ENCODE measurements at regions not wholly inside any gene's neighbourhood (a gene's known extent, or its start where the extent isn't known, plus 50 kb on each side); places are given as distances from the start of the nearest gene placed in this dataset.
"Not testable (repeated sequence)": the region's sequence is repeated elsewhere in the genome, so short reads cannot be mapped to it uniquely, and the experiment has no call there.

DNA sequence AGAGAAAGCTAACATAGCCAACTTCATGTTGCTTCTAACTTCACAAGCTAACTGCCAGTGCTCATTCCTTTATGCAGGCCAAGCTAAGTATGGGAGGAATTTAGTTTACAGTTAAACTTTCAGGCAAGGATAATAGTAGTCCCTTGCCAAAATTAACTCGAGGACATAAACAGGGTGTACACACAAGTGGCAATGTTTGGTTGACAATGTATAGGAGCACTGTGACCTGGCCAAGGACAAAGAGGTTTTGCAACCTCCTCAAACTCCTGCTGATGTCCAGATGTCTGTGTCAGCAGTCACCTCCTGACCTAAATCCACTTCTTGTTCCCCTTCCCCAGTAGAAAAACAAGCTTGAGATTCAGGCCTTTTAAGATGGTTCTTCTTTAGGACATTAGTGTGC is 494.6 kb upstream of the KLF6 start:
- no peak for DNase-seq

DNA sequence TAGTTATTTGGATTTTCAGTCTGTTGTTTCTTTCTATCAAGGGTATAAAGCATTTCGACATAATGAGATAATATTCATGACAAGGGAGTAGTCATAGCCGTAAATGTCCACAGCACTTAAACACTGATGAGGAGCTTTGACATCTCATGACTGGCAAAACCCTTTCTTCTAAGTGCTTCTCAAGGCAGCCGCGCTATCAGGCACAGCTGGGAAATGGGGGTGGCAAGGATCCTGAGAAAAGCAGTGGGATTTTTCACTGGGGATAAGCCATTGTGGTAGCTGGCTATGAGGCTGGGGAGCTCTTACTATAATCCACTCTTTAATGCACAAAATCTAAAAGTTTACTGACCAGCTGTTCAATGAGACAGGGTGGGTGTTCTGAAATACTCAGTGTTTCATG is 493.2 kb upstream of the KLF6 start:
- DNase-seq: no peak

DNA sequence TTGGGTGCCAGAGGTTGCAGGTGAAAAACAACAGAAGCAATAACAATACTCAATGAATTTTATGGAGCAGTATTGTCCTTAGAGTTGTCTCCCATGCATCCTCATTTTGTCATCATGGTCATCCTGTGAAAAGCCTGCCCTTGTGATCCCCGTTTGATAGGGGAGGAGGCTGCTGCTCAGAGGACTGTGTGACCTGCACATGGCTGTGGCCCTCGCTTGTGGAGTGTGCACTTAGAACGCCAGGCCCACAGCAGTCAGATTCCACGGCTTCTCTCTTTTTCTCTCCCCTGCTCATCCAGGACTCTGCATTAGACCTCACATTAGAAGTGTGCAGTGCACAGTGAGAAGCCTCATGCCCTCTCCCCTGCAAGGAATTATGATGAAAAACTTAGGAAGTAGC is 491.1 kb upstream of the KLF6 start:
- no peak for DNase-seq

DNA sequence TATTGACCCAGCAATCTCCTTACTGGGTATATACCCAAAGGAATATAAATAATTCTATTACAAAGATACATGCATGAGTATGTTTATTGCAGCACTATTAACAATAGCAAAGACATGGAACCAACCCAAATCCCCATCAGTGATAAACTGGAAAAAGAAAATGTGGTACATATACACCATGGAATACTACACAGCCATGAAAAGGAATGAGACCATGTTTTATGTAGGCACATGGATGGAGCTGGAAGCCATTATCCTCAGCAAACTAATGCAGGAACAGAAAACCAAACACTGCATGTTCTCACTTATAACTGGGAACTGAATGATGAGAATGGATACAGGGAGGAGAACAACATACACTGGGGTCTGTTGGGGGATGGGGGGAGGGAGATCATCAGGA is 489.7 kb upstream of the KLF6 start:
- DNase-seq: not testable (repeated sequence)

DNA sequence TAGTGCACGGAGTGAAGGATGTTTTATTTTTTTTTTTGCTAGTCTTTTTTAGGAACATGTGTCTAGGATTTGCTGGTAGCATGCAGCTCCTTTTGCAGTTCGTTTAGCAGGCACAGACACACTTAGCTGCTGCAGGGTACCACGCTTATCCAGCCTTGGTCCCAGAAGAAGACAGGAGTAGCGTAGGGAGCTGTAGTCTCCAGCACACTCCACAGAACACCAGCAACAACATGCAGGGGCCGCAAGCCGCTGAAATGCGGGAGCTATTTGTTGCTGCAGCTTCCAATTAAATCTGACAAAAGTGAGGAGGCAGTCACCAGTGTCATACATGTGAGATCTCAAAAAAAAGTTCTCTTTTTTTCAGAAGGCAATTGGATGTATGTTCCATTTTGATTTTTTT is 486.2 kb upstream of the KLF6 start:
- no peak for DNase-seq

DNA sequence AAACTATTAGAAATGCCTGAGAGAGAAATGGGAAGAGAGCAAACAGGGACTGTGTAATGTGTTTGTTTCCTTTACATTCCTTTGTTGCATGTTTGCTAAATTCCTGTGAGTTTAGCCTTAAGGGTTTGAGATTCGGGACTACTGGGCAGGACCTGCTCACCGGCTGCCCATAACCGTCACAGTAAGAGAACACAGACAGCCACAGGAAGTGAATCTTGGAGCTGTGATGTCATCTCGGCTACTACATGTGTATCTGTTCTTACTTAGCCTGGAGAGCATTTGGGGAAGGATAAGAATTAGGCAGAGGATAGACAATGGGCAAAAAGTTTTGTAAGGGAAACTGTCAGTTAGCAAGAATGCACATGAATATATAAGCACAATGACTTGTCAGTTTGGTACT is 485.1 kb upstream of the KLF6 start:
- no peak for DNase-seq

DNA sequence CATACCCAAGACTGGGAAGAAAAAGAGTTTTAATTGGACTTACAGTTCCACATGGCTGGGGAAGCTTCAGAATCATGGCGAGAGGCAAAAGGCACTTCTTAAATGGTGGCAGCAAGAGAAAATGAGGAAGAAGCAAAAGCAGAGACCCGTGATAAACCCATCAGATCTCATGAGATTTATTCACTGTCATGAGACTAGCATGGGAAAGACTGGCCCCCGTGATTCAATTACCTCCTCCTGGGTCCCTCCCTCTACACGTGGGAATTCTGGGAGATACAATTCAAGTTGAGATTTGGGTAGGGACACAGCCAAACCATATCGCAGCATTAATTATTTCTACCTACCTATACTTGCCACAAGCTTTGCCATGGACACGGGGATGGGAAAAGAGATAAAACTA is 483.5 kb upstream of the KLF6 start:
- not testable (repeated sequence) for DNase-seq

DNA sequence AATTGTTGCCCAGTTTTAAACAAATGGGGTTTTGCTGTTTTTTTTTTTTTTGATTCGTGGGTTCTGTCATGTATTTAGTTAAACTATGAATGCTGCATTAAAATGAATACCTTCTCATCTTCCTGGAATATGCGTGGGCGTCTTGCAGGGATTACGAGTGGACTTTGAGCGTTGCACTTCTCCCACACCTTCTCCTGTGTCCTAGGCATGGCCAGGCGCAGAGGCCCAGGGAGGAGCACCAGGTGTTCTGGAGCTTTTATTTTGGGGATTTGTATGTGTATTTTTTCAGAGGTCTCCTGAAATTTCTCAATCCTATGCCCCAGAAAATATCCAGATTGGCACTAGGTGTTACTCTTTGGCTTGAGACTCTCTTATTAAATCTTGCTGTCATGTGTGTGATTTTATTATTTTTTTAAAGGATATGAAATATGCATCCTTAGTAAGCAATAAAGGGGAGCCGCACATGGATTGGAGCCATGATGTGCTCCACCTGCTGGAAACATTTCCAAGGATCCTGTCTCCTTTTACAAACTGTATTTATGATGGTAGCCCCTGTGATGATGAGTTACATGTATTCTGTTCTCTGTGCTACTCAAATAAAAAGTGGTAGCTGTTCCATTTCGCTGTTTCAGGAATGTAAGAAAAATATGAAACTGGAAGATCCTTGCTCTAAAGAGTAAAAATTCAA is 482.2 kb upstream of the KLF6 start:
- no peak for DNase-seq

DNA sequence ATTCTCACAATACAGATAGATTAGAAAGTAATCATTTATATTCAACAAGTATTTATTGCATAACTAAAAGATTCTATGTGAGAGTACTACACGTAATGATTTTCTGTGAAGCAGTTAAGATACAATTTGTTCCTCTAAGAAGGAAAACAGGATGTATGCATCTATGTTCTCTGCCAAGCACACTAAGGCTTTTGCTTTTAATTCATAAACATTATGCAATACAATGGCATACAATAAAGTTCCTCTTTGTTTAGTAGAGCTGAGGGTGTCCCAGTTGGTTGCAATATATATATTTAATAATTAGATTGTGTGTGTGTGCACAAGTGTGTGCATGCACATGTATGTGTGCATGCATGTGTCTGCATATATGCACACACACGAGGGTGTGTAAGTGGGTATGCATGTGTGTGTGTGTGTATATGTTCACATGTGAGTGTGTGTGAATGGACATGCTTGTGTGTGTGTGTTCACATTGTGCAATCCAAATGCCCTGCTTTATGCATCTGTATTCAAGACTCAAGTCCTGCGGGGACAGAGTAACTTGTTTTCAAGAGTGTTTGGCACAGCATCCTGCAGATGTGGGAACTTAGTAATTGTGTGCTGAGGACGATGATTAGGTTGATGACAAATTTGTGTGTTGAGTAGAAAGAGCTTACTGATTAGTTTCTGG is 481.5 kb upstream of the KLF6 start:
- no peak for DNase-seq

DNA sequence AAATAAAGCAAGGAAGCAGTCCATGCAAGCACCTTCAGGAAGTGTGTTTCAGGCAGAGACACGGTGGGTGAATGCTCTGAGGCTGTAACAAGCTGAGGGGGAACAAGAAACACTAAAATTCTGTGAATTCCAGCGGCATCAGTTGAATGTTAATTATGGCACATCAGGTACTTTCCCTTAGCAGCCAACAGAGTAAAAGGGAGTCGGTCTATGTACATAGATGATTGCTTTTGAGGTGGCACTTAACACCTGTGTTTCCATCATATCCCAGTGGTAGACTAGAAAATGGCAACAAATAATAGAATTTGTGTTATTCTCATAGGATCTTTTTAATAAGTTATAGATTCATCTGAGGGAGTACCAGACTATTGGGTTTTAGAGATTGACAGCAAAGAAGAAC is 481.0 kb upstream of the KLF6 start:
- no peak for DNase-seq

DNA sequence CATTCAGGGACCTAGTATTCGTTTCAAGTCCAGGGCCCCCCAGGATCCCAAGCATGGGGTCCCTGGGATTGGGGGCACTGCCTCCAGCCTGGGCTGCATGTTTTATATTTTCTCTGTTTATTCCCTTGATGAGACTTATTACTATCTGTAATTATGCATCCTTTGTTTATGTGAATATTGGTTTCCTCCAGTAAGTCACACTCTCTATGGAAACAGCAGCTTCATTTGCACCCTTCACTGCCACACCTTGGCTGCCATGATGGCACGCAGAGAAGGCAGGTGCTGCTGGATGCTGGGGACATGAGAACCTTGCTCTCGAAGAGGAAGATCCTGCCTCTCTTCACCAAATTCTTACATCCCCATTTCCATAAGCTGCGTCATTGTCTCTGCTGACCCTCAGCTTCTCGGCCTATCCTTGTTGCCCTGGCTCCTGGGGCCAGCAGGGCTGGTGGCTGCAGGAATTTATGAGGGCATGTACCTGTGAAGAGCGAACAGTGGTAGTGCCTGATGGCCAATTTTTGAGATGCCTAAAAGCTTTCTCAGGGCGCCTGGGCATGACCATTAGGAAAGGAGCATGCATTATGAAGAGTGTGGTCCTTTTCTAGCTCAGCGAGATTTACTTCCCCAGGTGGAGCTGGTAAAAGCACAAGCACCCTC is 479.3 kb upstream of the KLF6 start:
- DNase-seq: no peak

DNA sequence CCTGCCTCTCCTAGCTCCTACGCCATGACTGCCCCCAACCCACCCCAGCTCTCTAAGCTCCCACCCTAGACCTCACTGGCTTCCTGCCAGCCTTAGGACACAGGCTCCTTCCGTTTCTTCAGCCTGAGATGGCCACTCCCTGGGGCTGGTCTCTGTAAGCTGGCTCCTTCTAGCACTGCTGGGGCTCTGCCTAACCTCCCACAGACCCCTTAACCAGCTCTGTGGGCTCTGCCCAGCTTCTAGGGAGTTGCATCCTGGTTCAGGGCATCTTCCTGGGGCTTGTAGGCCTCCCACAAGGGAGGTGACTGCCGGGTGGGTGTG is 478.6 kb upstream of the KLF6 start:
- DNase-seq: no peak

DNA sequence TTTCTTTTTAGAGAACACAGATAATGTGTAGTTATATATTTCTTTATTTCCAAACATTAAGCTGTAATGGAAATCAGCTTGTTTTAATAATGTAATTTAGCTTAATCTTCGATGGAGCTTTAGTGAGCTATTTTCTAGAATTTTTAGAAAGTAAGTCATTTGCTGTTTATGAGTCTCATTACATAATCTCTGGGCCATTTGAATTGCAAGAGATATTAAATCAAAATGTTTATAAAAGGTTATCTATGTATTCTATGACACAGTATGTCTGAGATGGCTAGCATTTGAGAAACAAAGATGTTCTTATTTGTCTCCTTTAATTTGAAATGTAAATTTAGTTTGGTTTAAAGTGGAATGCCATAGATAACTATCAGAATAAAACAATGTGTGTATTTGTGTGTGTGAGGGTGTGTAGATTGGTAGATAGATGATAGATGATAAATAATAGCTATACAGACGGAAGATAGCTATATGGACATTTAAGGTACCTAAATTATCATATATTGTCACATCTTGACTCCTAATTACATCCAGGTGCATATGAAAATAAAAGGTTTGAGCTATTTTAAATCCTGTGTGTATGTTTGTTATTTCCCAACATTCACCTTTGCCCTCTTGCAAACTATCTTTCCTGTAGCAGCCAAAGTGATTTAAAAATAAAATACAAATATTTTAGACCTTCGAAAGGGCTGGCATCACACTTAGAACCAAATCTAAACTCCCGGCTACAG is 478.0 kb upstream of the KLF6 start:
- DNase-seq: no peak

DNA sequence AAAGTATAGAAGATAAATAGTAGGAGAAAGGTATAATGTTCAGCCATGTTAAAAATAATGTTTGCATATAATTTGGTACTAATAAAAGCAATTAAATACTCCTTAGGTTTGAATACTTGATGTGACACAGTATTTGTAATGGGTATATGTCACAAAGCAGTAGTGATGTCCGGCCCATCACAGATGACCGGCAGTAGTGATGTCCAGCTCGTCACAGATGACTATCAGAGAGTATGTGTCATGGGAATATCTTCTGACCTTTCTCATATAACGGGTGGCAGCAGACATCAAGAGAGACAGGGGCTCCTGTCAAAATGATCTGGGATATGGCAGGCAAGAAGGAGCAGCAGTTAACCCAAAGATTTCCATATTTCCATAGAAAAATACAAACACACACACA is 477.4 kb upstream of the KLF6 start:
- DNase-seq: no peak

DNA sequence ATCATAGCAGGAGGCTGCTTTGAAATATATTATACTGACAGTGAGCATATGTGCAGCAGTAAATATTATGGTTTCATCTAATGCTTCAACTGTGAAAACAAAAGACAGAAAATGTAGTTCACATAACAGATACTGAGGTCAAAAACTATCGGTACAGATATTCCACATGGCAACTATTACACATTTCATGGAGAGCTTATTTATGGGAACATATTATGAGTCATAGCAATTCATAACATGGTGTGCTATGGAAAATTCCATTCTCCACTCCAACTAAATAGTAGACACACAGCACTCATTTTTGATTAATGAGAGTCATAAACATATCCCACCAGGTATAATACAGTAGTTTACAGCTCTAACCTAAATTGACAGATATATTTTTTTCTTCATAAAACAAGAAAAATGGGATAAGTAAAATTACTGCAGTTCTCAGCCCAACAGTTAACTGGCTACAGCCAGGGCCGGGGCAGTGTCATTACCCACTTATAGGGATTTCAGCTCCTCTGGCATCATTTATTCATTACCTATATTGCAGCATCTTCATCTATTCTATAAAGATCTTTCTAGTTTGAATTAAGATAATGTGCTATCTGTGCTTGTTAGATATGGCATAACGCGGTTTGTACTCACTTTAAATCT is 475.6 kb upstream of the KLF6 start:
- DNase-seq: no peak

DNA sequence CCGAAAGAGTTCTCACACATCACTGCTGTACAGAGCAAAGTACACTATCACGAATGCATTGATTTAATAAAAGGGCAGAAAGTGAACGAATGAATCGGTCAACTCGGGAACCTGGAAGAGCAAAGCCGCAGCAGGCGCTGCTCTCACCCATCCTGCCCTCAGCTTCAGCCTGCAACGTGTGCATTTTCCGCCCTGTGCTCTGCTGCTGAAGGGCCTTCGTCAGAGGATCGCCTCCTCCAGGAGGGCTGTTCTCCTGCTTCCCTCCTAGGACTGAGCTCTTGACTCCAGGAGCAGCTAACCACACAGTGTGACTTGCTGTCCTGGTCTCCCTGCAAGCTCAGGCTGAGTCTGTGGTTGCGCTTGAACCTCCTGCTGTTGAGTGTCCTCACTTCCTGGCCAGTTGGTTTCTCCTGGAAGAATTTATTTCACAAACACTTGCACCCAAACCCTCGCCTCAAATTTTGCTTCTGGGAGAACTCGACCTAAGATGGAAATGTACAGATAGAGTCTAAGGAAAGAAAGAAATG is 473.0 kb upstream of the KLF6 start:
- DNase-seq: no peak

DNA sequence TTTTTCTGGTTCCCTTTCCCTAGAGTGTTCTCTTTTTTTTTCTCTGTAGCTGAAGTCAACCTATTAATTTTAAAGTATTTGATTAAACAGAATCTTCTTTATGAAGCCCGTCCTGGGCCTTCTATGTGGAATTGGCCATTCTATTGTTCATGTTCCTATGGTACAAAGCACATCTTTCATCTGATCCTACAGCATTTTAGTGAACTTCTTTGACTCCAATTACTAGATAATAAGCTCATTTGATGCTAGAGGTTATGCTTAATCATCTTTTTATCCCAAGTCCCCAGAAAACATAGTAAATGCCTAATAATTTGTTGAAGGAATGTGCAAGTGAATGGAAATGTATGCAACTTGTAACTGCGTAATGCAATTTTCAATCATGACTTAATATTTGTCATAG is 472.0 kb upstream of the KLF6 start:
- no peak for DNase-seq

DNA sequence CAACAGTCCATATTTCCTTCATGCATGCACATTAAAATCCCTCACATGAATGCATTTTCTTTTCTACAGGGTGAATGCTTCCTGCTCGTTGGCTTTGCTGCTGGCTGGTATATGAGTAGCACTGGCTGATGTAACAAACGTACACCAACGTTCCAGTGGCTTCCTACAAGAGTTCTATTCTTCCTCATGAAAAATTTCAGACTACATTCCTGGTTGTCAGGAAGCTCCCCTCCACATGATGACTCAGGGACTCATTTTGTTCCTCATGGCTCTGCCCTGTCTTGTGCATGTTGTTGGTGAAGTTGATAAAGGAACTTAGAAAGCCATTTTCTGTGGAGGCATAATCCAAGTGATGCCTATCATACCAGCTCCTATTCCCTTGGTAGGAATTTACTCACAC is 470.7 kb upstream of the KLF6 start:
- DNase-seq: no peak

DNA sequence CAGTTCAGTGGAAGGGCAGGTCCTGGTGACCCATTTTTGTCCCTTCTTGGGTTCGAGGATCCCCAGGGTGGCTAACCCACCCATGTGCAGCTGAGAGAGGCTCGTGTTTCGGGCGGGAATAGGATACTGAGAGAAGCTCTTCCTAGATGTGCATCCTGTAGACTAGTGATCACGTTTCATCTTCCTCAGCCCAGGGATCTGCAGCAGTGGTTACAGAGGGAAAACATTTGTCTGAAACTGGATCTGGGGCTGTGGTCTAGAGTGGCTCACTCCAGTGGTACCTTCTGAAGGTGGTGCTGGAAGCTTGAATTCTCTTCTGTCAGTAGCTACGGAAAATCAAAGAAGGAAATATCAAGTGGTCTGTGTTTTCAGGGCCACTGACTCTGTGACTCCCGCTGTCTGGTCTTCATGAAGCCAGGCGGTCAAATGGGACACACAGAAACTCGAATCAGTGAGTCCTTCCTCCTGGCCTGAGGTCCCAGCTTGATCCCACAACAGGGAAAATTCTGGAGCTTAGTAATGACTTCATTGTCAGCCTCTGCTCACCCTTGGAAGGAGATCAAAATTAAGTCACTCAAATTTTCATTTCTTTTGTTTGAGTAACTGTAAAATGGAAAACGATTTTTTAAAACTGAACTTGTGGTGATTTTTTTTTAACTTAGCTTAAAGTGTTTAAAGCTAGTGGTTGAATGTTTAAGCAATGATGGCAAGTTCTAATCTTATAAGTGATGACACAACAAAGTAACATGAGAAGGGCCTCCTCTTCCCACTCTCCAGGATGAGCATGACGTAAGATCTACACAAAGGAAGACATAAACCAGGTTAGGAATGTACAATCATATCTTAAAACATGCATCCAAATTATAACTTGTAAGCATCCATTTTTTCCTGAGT is 469.3 kb upstream of the KLF6 start:
- no peak for DNase-seq

DNA sequence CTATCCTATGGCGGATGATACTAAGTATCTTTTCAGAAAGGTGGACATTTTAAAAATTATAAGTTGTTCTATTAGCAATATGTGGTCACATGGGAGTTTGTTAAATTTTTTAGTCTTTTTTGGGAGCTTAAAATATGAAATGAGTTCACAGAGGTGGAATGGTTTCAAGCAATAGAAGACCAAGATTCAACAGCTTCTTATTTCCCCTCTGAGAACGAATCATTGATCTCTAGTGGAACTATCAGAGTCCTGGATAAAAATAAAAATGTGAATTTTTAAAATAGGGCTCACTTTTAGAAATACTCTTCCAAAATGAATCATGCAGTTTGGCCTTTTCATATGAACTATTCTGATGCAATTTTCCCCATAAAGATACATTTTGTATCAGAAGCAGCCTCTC is 467.7 kb upstream of the KLF6 start:
- DNase-seq: no peak

DNA sequence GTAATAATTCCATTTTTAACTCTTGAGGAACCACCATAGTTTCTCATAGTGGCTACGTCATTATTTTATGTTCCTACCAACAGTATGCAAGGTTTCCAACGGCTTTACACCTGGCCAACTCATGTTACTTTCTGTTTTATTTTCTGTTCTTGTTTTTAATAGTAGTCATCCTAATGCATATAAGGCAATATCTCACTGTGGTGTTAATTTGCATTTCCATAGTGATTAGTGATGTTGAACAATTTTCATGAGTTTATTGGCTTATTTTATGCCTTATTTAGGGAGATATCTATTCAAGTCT is 465.5 kb upstream of the KLF6 start:
- DNase-seq: no peak

DNA sequence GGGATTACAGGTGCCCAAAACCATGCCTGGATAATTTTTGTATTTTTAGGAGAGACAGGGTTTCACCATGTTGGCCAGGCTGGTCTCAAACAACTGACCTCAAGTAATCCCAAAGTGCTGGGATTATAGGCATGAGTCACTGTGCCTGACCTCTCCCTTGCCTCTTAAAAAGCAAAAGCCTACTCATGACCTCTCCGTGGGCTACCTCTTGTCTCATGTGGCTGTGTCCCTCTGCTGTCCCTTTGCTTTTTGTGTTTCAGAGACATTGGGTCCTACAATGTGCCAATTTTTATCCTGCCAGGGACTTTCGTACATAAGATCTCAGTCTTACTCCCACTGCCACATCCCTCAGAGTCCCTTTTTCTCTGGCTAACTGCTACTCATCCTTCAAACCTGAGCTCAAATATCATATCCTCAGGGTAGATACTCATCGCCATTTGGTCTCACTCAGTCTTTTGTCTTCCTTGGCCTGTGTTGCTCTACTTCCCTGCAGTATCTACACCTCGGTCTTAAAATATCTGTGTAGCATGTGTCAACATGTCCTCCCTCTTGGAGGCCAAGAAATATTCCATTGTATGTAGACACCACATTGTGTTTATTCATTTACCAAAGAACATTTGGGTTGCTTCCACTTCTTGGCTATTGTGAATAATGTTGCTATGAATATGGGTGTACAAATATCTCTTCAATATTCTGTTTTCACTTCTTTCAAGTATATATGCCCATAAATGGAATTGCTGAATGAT is 465.0 kb upstream of the KLF6 start:
- DNase-seq: no peak

Measured in hematopoietic multipotent progenitor cell treated with erythropoietin and hydrocortisone succinate and interleukin-3 and kit ligand, for 8 days (in vitro differentiated cells).